ENCODE measurements at regions not wholly inside any gene's neighbourhood (a gene's known extent, or its start where the extent isn't known, plus 50 kb on each side); places are given as distances from the start of the nearest gene placed in this dataset.

- TF ChIP-seq USF2 (IDR thresholded peaks at IDR 0.05; ENCODE audit: low read depth, low read length) (no peak), CTCF (conservative IDR thresholded peaks at IDR 0.05; ENCODE audit: low read depth, low read length) (no peak), NFE2L2 (IDR thresholded peaks at IDR 0.05; ENCODE audit: low read depth, low read length) (no peak), RAD21 (IDR thresholded peaks at IDR 0.05; ENCODE audit: low read length) (no peak), POLR2A (IDR thresholded peaks at IDR 0.05; ENCODE audit: low read depth, low read length) (no peak), SMC3 (IDR thresholded peaks at IDR 0.05; ENCODE audit: low read depth, low read length) (no peak), CHD1 (IDR thresholded peaks at IDR 0.05; ENCODE audit: low read depth, low read length) (no peak), FOS (IDR thresholded peaks at IDR 0.05; ENCODE audit: low read depth, low read length) (no peak), MAFK (IDR thresholded peaks at IDR 0.05; ENCODE audit: low read depth, low read length) (no peak), ELK1 (IDR thresholded peaks at IDR 0.05; ENCODE audit: borderline replicate concordance, low read depth, low read length) (no peak)
Measured at GRCh38 chr2:40020997-40021396, 241.9 kb upstream of the THUMPD2 start.
